K562 (cell line): ENCODE measurements at regions not wholly inside any gene's neighbourhood (a gene's known extent, or its start where the extent isn't known, plus 50 kb on each side); places are given as distances from the start of the nearest gene placed in this dataset.

ENCODE experiments used
- ATAC-seq: fragments of 200-7000 bp; cut with Tn5 transposase; 3 replicates; pipeline ENCODE4 v1.9.1; 2020; ENCODE audit warnings: moderate library complexity
- BruUV-seq: library from RNA; stranded (reverse); fragments of 400-500 nt; replicated peaks from 2 replicates; lab custom pipeline; 2021; lab: Mats Ljungman, UMichigan
- CTCF ChIA-PET: fragments of 300-600 bp; formaldehyde crosslinking; extraction: SDS; loops from one replicate; lab custom pipeline; 2021; ENCODE audit warnings: low intra/inter-chr PET ratio; lab: Yijun Ruan, JAX
- POLR2A ChIA-PET: fragments of 300-600, 350-650 bp; sonication (Branson Sonifier 250); formaldehyde crosslinking; extraction: SDS; loops from one replicate; lab custom pipeline; 2021; ENCODE audit warnings: antibody characterized with exemption, inconsistent platforms; lab: Yijun Ruan, JAX
- DNase-seq, 4 experiments: peaks; one replicate each; pipeline versions ENCODE4 v3.0.0 to v3.0.0-alpha.2; 2011 to 2018; ENCODE audit warnings: low spot score in 3 of 4, mixed read lengths in 3 of 4; ENCODE audit errors: extremely low read depth in 1 of 4
- FAIRE-seq: peaks from 2 replicates; lab custom pipeline; 2011; peaks lifted over from hg19 to GRCh38; lab: Jason Lieb, UNC
- H2AFZ ChIP-seq: 2 replicates; pipeline ENCODE4 v1.6.0; 2011; ENCODE audit warnings: low read depth, low read length, control low read depth, inconsistent platforms
- H3K27ac ChIP-seq: fragments of 200-600 bp; 3 replicates; pipeline ENCODE4 v1.8.0; 2011; ENCODE audit warnings: low read depth, mild to moderate bottlenecking, control low read depth, inconsistent platforms, low read length, moderate library complexity, mixed read lengths; ENCODE audit errors: extremely low read depth
- H3K27me3 ChIP-seq, 2 experiments: fragments of 300-600 bp in 1 of 2; 2 replicates in 1 of 2; 3 replicates in 1 of 2; pipeline versions ENCODE4 v1.6.0 to v1.8.0; 2011; ENCODE audit warnings: inconsistent platforms in 2 of 2, low read length in 2 of 2, mild to moderate bottlenecking in 1 of 2, mixed read lengths in 1 of 2, moderate library complexity in 1 of 2; ENCODE audit not compliant: control insufficient read depth in 2 of 2, insufficient read depth in 2 of 2
- H3K36me3 ChIP-seq: fragments of 300-600 bp; 3 replicates; pipeline ENCODE4 v1.8.0; 2011; ENCODE audit warnings: mild to moderate bottlenecking, low read length, inconsistent platforms; ENCODE audit not compliant: control insufficient read depth, insufficient read depth
- H3K4me1 ChIP-seq, 2 experiments: fragments of 200-600 bp in 1 of 2; replicated peaks in 1 of 2; 2 replicates in 1 of 2; 3 replicates in 1 of 2; pipeline versions ENCODE4 v1.5.1 to v1.8.0; 2011; ENCODE audit warnings: inconsistent platforms in 2 of 2, low read length in 2 of 2, mild to moderate bottlenecking in 1 of 2, mixed read lengths in 1 of 2, moderate library complexity in 1 of 2; ENCODE audit not compliant: control insufficient read depth in 2 of 2, insufficient read depth in 2 of 2
- H3K4me2 ChIP-seq: 2 replicates; pipeline ENCODE4 v1.6.1; 2011; ENCODE audit warnings: low read length, control low read depth, inconsistent platforms, mixed read lengths; ENCODE audit not compliant: insufficient read depth
- H3K4me3 ChIP-seq: fragments of 200-600 bp; sonication (generic), shearing (Covaris generic); 2 replicates; pipeline ENCODE4 v1.5.1; 2016; ENCODE audit warnings: control low read depth, inconsistent platforms
- H3K79me2 ChIP-seq: fragments of 200-600 bp; 3 replicates; pipeline ENCODE4 v1.8.0; 2011; ENCODE audit warnings: low read length, inconsistent platforms; ENCODE audit not compliant: control insufficient read depth, insufficient read depth
- H3K9ac ChIP-seq, 2 experiments: 2 replicates each; pipeline versions ENCODE4 v1.6.0 to v1.6.1; 2011; ENCODE audit warnings: low read depth in 2 of 2, low read length in 2 of 2, control low read depth in 1 of 2, inconsistent platforms in 1 of 2, mild to moderate bottlenecking in 1 of 2, mixed read lengths in 1 of 2; ENCODE audit not compliant: insufficient read depth in 1 of 2
- H3K9me1 ChIP-seq: one replicate; pipeline ENCODE4 v1.6.0; 2011; ENCODE audit warnings: inconsistent platforms, mild to moderate bottlenecking, low read length, moderate library complexity; ENCODE audit not compliant: control insufficient read depth, insufficient read depth
- H3K9me3 ChIP-seq: replicated peaks from 2 replicates; pipeline ENCODE4 v1.5.1; 2011; ENCODE audit warnings: low read depth, low read length, inconsistent platforms; ENCODE audit not compliant: control insufficient read depth, insufficient read depth
- H4K20me1 ChIP-seq: replicated peaks from 2 replicates; pipeline ENCODE4 v1.6.1; 2011; ENCODE audit warnings: low read length, inconsistent platforms, mixed read lengths; ENCODE audit not compliant: control insufficient read depth, insufficient read depth
- MLX ChIP-seq, 2 experiments: fragments of 450-650 bp in 1 of 2; sonication (generic) in 1 of 2; formaldehyde crosslinking; conservative IDR thresholded peaks; 2 replicates each; pipeline versions ENCODE4 v1.4.0 to v1.8.1; 2020 to 2022; ENCODE audit warnings: mild to moderate bottlenecking in 1 of 2, missing genetic modification reagents in 1 of 2
- NCOR1 ChIP-seq: fragments of 450-650 bp; IDR thresholded peaks from 2 replicates; pipeline ENCODE4 v1.6.1; 2016; ENCODE audit warnings: mild to moderate bottlenecking, moderate library complexity
- PHF21A ChIP-seq: fragments of 450-650 bp; IDR thresholded peaks from 2 replicates; pipeline ENCODE4 v1.6.1; 2017; ENCODE audit warnings: low read depth, borderline replicate concordance
- POLR2A ChIP-seq: fragments of 450-650 bp; conservative IDR thresholded peaks from 2 replicates; pipeline ENCODE4 v1.6.1; 2016
- RHOXF2B ChIP-seq: fragments of 250-450 bp; sonication (Bioruptor Pico); conservative IDR thresholded peaks from 2 replicates; pipeline ENCODE4 v1.5.1; 2021
- RNF219 ChIP-seq: fragments of 250-450 bp; sonication (Bioruptor Pico); IDR thresholded peaks from 2 replicates; pipeline ENCODE4 v1.5.0; 2022; ENCODE audit warnings: mild to moderate bottlenecking
- SAFB ChIP-seq: fragments of 200-400 bp; formaldehyde crosslinking; IDR thresholded peaks from 2 replicates; pipeline ENCODE4 v1.6.1; 2017; ENCODE audit warnings: low read depth, low read length, borderline replicate concordance
- TOE1 ChIP-seq, 2 experiments: fragments of 450-650 bp in 1 of 2; sonication (generic) in 1 of 2; formaldehyde crosslinking in 1 of 2; IDR thresholded peaks; 2 replicates each; pipeline versions ENCODE4 v1.7.1 to v1.8.0; 2016 to 2022; ENCODE audit warnings: borderline replicate concordance in 2 of 2, mild to moderate bottlenecking in 2 of 2, antibody characterized with exemption in 1 of 2, inconsistent platforms in 1 of 2, low read depth in 1 of 2, missing genetic modification reagents in 1 of 2, moderate library complexity in 1 of 2
- ZBTB26 ChIP-seq: fragments of 450-650 bp; formaldehyde crosslinking; IDR thresholded peaks from 2 replicates; pipeline ENCODE4 v1.4.0; 2022; ENCODE audit warnings: missing genetic modification characterization
- ZNF347 ChIP-seq: fragments of 450-650 bp; formaldehyde crosslinking; IDR thresholded peaks from 2 replicates; pipeline ENCODE4 v1.4.0; 2020; ENCODE audit warnings: low read depth, mild to moderate bottlenecking, moderate library complexity
- ZSCAN32 ChIP-seq: fragments of 450-650 bp; formaldehyde crosslinking; IDR thresholded peaks from 2 replicates; pipeline ENCODE4 v1.4.0; 2020; ENCODE audit warnings: mild to moderate bottlenecking, moderate library complexity
- WGBS: fragments of 100-300 bp; shearing (Covaris generic); methylation state at CpG from one replicate; pipeline ENCODE4 v1.1.6; 2016; ENCODE audit warnings: low coverage, mixed read lengths; ENCODE audit not compliant: insufficient coverage; ENCODE audit errors: missing lambda C conversion rate; 5-methylcytosine and 5-hydroxymethylcytosine counted together
- in situ Hi-C: fragments of 300-500 bp; cut with MboI; formaldehyde crosslinking; loops from 4 replicates; pipeline ENCODE4 v1.15.0; 2018; ENCODE audit warnings: inconsistent platforms, mixed read lengths
- intact Hi-C: fragments of 100-400 bp; cut with micrococcal nuclease; formaldehyde crosslinking; loops from 2 replicates; pipeline ENCODE4 v1.14.2; 2022
- TF ChIP-seq, protein P1 (sequence below): sonication (generic); formaldehyde crosslinking; IDR thresholded peaks from 2 replicates; pipeline ENCODE4 v1.8.1; 2023; ENCODE audit warnings: mild to moderate bottlenecking, missing genetic modification reagents
- TF ChIP-seq, protein P2 (sequence below): fragments of 450-650 bp; IDR thresholded peaks from 2 replicates; pipeline ENCODE4 v1.6.1; 2016; ENCODE audit warnings: antibody characterized with exemption

- DNase-seq (no peak), FAIRE-seq (no peak), ATAC-seq (no peak)
- H3K79me2 ChIP-seq, result no peaks in the 10 kb centered on the region
- CTCF ChIA-PET, result no interaction called here
- POLR2A ChIA-PET, result no interaction called here
- TF ChIP-seq ZBTB26 (CRISPR knock-in tag) (no peak), NCOR1 (no peak), ZSCAN32 (no peak), TOE1 (IDR thresholded peaks at IDR 0.05; ENCODE audit: borderline replicate concordance) (no peak), TOE1 (CRISPR knock-in tag; IDR thresholded peaks at IDR 0.05; ENCODE audit: borderline replicate concordance, low read depth) (no peak), RHOXF2B (no peak), POLR2A (no peak), RNF219 (CRISPR knock-in tag) (no peak), MLX (CRISPR knock-in tag; conservative IDR thresholded peaks at IDR 0.05) (no peak), PHF21A (no peak), SAFB (no peak), ZNF347 (no peak)
- TF ChIP-seq, protein P1, sequence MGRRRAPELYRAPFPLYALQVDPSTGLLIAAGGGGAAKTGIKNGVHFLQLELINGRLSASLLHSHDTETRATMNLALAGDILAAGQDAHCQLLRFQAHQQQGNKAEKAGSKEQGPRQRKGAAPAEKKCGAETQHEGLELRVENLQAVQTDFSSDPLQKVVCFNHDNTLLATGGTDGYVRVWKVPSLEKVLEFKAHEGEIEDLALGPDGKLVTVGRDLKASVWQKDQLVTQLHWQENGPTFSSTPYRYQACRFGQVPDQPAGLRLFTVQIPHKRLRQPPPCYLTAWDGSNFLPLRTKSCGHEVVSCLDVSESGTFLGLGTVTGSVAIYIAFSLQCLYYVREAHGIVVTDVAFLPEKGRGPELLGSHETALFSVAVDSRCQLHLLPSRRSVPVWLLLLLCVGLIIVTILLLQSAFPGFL (CRISPR knock-in tag), result no peak
- TF ChIP-seq, protein P2, sequence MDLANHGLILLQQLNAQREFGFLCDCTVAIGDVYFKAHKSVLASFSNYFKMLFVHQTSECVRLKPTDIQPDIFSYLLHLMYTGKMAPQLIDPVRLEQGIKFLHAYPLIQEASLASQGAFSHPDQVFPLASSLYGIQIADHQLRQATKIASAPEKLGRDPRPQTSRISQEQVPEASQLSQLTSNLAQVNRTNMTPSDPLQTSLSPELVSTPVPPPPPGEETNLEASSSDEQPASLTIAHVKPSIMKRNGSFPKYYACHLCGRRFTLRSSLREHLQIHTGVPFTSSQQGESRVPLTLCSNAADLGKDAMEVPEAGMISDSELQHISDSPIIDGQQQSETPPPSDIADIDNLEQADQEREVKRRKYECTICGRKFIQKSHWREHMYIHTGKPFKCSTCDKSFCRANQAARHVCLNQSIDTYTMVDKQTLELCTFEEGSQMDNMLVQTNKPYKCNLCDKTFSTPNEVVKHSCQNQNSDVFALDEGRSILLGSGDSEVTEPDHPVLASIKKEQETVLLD, result no peak
- no peaks in the 10 kb centered on the region for H3K36me3 ChIP-seq
- H3K4me2 ChIP-seq, result no peak overlapping the region
- intact Hi-C loops (no loop called here), in situ Hi-C loops (no loop called here)
- no peaks in the 10 kb centered on the region for H3K9me3 ChIP-seq
- no peaks in the 10 kb centered on the region; a peak in 1 of 5 replicates for H3K4me1 ChIP-seq
- H3K27ac ChIP-seq, result no peak overlapping the region
- 0% methylated on average over 6 of the region's 6 CpGs for WGBS
- H3K9ac ChIP-seq, result no peak overlapping the region
- H3K27me3 ChIP-seq, result peaks cover 19 to 42% of the 10 kb centered on the region in 2 experiments
- no peak overlapping the region for H2AFZ ChIP-seq
- H3K9me1 ChIP-seq, result no peaks in the 10 kb centered on the region
- no peak overlapping the region for H3K4me3 ChIP-seq
- BruUV-seq, result no TSS peak
- no peaks in the 10 kb centered on the region for H4K20me1 ChIP-seq
These were observed 57.5 kb upstream of the ZNF32 start for GRCh38 chr10:43706166-43706565.
